Fibroblast of lung (primary cell): ENCODE measurements at regions not wholly inside any gene's neighbourhood (a gene's known extent, or its start where the extent isn't known, plus 50 kb on each side); places are given as distances from the start of the nearest gene placed in this dataset.

Experiments used
- DNase-seq, 2 donors: peaks; one replicate each; pipeline versions ENCODE4 v3.0.0 to v3.0.0-alpha.2; 2010; ENCODE audit warnings: low read depth in 2 of 2
- H2AFZ ChIP-seq: 2 replicates; pipeline ENCODE4 v1.5.1; 2012; ENCODE audit warnings: low read length, control low read depth, inconsistent platforms
- H3K27ac ChIP-seq: 2 replicates; pipeline ENCODE4 v1.5.1; 2011; ENCODE audit warnings: low read length, control low read depth; ENCODE audit not compliant: insufficient read depth
- H3K27me3 ChIP-seq: 2 replicates; pipeline ENCODE4 v1.5.1; 2011; ENCODE audit warnings: mild to moderate bottlenecking, low read length; ENCODE audit not compliant: control insufficient read depth, insufficient read depth
- H3K36me3 ChIP-seq: 2 replicates; pipeline ENCODE4 v1.5.1; 2011; ENCODE audit warnings: low read length; ENCODE audit not compliant: control insufficient read depth, insufficient read depth
- H3K4me1 ChIP-seq: 2 replicates; pipeline ENCODE4 v1.5.1; 2011; ENCODE audit warnings: low read length; ENCODE audit not compliant: control insufficient read depth, insufficient read depth; ENCODE audit errors: extremely low read depth
- H3K4me2 ChIP-seq: 2 replicates; pipeline ENCODE4 v1.5.1; 2011; ENCODE audit warnings: low read length, control low read depth; ENCODE audit not compliant: insufficient read depth; ENCODE audit errors: extremely low read depth
- H3K4me3 ChIP-seq, 4 experiments: fragments of 200-600 bp in 1 of 4; sonication (generic) in 1 of 4; replicated peaks in 1 of 4; 2 replicates each; pipeline ENCODE4 v1.5.1; 2011 to 2016; ENCODE audit warnings: low read length in 4 of 4, low read depth in 3 of 4, mild to moderate bottlenecking in 3 of 4, control low read depth in 2 of 4, inconsistent platforms in 1 of 4, mixed read lengths in 1 of 4; ENCODE audit not compliant: insufficient read depth in 1 of 4; ENCODE audit errors: control extremely low read depth in 1 of 4
- H3K79me2 ChIP-seq: 2 replicates; pipeline ENCODE4 v1.5.1; 2012; ENCODE audit warnings: mild to moderate bottlenecking, low read length, inconsistent platforms; ENCODE audit not compliant: control insufficient read depth, insufficient read depth
- H3K9ac ChIP-seq: 2 replicates; pipeline ENCODE4 v1.5.1; 2011; ENCODE audit warnings: mild to moderate bottlenecking, low read length, control low read depth; ENCODE audit not compliant: insufficient read depth
- H3K9me3 ChIP-seq: 2 replicates; pipeline ENCODE4 v1.5.1; 2012; ENCODE audit warnings: low read depth, low read length; ENCODE audit not compliant: control insufficient read depth, insufficient read depth
- H4K20me1 ChIP-seq: 2 replicates; pipeline ENCODE4 v1.5.1; 2011; ENCODE audit warnings: low read length; ENCODE audit not compliant: control insufficient read depth, insufficient read depth; ENCODE audit errors: extremely low read depth
- EZH2 ChIP-seq: IDR thresholded peaks from 2 replicates; pipeline ENCODE4 v1.5.1; 2012; ENCODE audit warnings: low read length, control low read depth, mild to moderate bottlenecking; ENCODE audit errors: missing control alignments
- TF ChIP-seq, protein P1 (sequence below), 2 donors: IDR thresholded peaks in 1 of 2; conservative IDR thresholded peaks in 1 of 2; 1 replicate in 1 of 2; 2 replicates in 1 of 2; pipeline ENCODE4 v1.5.1; 2011 to 2012; ENCODE audit warnings: low read length in 2 of 2, control low read depth in 1 of 2, inconsistent platforms in 1 of 2, low read depth in 1 of 2, mild to moderate bottlenecking in 1 of 2

GRCh38 chr14:27435923-27436670 is 838.3 kb upstream of the NOVA1 start:
- no peaks in the 10 kb centered on the region for H3K79me2 ChIP-seq
- H3K27me3 ChIP-seq = no peaks in the 10 kb centered on the region
- DNase-seq = no peak
- no peaks in the 10 kb centered on the region for H3K36me3 ChIP-seq
- H2AFZ ChIP-seq = no peak overlapping the region
- H4K20me1 ChIP-seq = no peaks in the 10 kb centered on the region
- H3K4me1 ChIP-seq = no peaks in the 10 kb centered on the region
- no peak overlapping the region for H3K9ac ChIP-seq
- no peak overlapping the region for H3K4me2 ChIP-seq
- TF ChIP-seq, protein P1, sequence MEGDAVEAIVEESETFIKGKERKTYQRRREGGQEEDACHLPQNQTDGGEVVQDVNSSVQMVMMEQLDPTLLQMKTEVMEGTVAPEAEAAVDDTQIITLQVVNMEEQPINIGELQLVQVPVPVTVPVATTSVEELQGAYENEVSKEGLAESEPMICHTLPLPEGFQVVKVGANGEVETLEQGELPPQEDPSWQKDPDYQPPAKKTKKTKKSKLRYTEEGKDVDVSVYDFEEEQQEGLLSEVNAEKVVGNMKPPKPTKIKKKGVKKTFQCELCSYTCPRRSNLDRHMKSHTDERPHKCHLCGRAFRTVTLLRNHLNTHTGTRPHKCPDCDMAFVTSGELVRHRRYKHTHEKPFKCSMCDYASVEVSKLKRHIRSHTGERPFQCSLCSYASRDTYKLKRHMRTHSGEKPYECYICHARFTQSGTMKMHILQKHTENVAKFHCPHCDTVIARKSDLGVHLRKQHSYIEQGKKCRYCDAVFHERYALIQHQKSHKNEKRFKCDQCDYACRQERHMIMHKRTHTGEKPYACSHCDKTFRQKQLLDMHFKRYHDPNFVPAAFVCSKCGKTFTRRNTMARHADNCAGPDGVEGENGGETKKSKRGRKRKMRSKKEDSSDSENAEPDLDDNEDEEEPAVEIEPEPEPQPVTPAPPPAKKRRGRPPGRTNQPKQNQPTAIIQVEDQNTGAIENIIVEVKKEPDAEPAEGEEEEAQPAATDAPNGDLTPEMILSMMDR (conservative IDR thresholded peaks at IDR 0.05 in 1 of 2, IDR thresholded peaks at IDR 0.05 in 1 of 2; ENCODE audit: low read depth in 1 of 2, low read length in 2 of 2) = no peak
- no peak for TF ChIP-seq EZH2
- H3K9me3 ChIP-seq = no peaks in the 10 kb centered on the region
- no peak overlapping the region for H3K27ac ChIP-seq
- H3K4me3 ChIP-seq = no peak overlapping the region

DNA sequence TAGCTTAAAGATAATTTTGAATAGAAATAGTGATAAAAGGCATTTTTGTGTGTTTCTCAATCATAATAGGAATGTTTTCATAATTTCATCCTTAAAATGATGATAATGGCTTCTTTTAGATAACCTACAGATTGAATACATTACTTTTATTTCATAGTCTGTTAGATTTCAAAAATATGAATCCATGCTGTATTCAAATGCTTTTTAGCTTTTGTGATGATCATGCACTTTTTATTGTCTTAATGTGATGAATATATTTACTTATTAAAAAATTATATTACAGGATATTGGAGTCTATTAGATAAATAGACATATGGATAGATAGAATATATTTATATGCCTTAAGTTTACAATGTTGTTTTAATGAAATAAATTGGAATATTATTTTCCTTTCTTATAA is 886.8 kb upstream of the NOVA1 start:
- TF ChIP-seq EZH2 = no peak
- TF ChIP-seq, protein P1 (conservative IDR thresholded peaks at IDR 0.05 in 1 of 2, IDR thresholded peaks at IDR 0.05 in 1 of 2; ENCODE audit: low read depth in 1 of 2, low read length in 2 of 2) = no peak
- no peaks in the 10 kb centered on the region for H3K79me2 ChIP-seq
- H3K27ac ChIP-seq = no peak overlapping the region
- no peaks in the 10 kb centered on the region for H4K20me1 ChIP-seq
- no peak overlapping the region for H3K4me3 ChIP-seq
- H3K9me3 ChIP-seq = no peaks in the 10 kb centered on the region
- no peaks in the 10 kb centered on the region for H3K27me3 ChIP-seq
- H2AFZ ChIP-seq = no peak overlapping the region
- H3K4me1 ChIP-seq = no peaks in the 10 kb centered on the region
- no peak overlapping the region for H3K4me2 ChIP-seq
- H3K9ac ChIP-seq = no peak overlapping the region
- H3K36me3 ChIP-seq = no peaks in the 10 kb centered on the region
- no peak for DNase-seq

- TF ChIP-seq, protein P1 (conservative IDR thresholded peaks at IDR 0.05 in 1 of 2, IDR thresholded peaks at IDR 0.05 in 1 of 2; ENCODE audit: low read depth in 1 of 2, low read length in 2 of 2) = no peak
- TF ChIP-seq EZH2 = no peak
- H3K79me2 ChIP-seq = no peaks in the 10 kb centered on the region
- no peak for DNase-seq
- no peak overlapping the region for H3K27ac ChIP-seq
- H3K27me3 ChIP-seq = no peaks in the 10 kb centered on the region
- no peaks in the 10 kb centered on the region for H4K20me1 ChIP-seq
- H3K4me1 ChIP-seq = no peaks in the 10 kb centered on the region
- no peaks in the 10 kb centered on the region for H3K9me3 ChIP-seq
- no peak overlapping the region for H3K4me3 ChIP-seq
- no peaks in the 10 kb centered on the region for H3K36me3 ChIP-seq
- no peak overlapping the region for H3K9ac ChIP-seq
- no peak overlapping the region for H3K4me2 ChIP-seq
- no peak overlapping the region for H2AFZ ChIP-seq
These were observed 887.4 kb upstream of the NOVA1 start for GRCh38 chr14:27485193-27485592.
